ENCODE measurements at regions not wholly inside any gene's neighbourhood (a gene's known extent, or its start where the extent isn't known, plus 50 kb on each side); places are given as distances from the start of the nearest gene placed in this dataset.
"Not testable (repeated sequence)": the region's sequence is repeated elsewhere in the genome, so short reads cannot be mapped to it uniquely, and the experiment has no call there.

DNA sequence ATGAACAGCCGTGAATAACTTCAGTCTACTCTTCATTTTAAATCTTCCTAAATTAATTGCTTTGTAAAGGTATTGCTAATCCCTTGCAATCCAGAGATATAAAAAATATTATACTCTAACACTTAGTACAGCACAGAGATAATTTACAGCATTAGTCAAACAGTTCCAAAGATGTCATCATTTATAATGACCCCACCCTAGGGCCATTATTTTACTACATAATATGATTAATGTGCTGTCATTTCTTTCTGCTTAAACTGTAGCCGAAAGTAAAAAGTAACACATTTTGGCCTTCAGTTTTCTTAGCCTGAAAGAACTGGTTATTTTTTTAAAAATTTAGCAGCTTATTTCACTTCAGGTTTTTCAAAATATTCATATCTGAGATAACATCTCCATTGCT is 256.3 kb upstream of the RFC3 start:
- no peak for DNase-seq

DNA sequence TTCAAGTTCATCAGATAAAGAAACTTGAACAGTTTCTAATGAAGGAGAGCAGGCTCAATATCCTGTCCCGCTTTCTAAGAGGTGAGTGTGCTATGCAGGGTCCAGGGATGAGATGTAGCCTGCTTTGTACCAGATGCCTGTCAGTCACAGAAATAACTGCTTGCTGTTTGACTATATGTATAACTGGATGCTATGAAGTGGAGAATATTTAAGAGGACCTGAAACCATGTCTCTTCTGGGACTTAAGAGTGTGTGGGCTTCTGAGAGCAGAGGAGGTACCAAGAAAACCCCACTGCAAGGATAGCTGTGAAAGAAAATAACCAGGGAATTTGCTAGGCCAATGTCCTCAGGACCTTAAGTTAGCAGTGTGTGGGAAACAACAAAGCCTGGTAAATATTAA is 246.3 kb upstream of the RFC3 start:
- no peak for DNase-seq

DNA sequence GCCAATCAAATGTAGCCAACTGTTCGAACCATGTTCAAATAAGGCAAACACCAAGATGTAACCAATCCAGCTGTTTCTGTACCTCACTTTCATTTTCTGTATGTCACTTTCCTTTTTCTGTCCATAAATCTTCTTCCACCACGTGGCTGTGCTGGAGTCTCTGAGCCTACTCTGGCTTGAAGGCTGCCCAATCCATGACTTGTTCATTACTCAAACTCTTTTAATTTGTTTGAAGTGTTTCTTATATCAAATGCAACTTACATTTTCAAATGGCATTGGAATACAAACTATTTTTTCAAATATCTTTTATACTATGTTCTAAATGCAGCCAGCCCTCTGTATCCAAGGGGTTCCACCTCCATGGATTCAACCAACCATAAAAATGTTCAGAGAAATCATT is 245.6 kb upstream of the RFC3 start:
- not testable (repeated sequence) for DNase-seq

DNA sequence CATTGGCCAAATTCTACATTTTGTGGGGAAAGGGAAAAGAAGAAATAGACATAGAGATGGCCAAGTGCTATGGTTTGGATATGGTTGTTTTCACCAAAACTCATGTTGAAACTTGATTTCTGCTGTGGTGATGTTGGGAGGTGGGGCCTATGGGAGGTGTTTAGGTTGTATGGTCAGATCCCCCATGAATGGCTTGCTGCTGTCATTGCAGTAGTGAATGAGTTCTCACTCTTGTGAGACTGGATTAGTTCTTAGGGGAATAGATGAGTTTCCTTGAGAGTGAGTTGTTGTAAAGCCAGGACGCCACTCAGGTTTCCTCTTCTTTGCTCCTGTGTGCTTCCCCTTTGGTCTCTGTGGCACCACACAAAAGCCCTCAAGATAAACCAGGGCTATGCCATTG is 242.6 kb upstream of the RFC3 start:
- no peak for DNase-seq

DNA sequence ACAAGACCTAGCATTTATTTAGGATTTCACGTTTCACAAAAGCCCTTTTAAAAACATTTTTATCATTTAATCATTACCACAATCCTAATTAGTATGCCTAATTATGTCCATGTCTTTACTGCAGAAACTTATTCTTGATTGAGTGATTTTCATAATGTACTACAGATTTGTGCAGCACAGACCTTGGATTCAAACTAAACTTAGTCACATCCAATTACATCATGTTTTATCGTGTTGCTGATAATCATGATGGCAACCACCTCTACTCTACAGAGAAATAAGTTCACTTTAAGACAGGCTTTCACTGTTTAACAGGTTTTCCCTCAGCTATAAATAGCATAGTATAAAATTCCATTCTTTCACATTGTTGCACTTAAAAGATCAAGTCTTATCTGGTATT is 240.9 kb upstream of the RFC3 start:
- DNase-seq, result no peak

DNA sequence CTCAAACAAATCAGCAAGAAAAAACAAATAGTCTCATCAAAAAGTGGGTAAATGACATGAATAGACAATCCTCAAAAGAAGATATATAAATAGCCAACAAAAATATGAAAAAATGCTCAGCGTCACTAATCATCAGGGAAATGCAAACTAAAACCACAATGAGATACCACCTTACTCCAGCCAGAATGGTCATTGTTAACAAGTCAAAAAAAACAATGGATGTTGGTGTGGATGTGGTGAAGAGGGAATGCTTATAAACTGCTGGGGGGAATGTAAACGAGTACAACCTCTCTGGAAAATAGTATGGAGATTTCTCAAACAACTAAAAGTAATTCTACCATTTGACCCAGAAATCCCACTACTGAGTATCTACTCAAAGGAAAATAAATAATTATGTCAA is 239.2 kb upstream of the RFC3 start:
- DNase-seq, result no peak

DNA sequence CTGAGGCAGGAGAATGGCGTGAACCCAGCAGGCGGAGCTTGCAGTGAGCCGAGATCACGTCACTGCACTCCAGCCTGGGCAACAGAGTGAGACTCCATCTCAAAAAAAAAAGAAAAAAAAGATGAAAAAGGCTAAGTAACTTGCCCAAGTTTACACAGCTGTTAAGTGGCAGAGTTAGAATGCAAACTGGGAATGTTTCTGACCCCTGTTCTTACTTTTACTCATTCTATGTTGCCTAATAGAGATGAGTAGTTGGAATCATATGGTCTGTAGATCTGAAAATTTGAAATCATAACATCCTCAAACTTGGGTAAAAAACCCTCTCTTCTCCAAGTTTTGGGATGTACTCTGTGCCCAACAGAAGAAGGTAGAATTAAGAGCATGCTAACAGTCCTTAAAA is 235.8 kb upstream of the RFC3 start:
- DNase-seq, result no peak

DNA sequence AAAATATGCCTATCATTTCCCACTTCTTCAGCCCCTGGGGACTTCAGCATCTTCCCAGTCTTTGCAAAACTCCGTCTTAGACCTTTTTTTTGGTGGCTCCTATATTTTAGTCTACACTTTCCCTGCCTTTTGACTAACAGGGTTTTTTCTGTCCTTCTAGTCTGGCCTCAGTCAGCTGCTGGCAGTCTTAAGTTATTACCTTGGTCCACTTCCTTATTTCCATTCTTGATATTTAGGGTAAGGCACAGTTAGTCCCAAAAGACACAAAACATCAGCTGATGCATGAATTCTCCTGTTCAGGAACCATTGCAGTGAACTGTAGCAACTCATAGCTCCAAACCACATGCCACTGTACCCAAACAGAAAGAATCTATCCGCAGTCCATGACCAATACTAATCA is 234.6 kb upstream of the RFC3 start:
- no peak for DNase-seq

DNA sequence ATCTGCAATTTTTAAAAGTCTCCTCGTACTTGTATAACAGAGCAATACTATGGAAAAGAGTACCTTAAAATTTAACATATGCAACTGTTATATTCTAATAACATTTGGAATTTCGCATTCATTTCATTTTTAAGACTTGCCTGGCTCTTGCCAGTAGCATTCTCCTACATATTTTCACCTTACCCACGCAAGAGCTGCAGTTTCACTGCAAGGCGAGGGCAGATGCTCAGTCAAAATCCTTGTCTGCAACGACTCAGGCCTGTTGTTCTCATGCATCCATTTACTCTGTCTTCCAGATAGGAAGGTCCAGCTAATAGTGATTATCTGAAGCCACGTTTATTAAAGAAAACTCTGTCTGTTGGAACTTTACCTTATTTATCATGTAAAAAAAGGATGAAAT is 227.0 kb upstream of the RFC3 start:
- no peak for DNase-seq

DNA sequence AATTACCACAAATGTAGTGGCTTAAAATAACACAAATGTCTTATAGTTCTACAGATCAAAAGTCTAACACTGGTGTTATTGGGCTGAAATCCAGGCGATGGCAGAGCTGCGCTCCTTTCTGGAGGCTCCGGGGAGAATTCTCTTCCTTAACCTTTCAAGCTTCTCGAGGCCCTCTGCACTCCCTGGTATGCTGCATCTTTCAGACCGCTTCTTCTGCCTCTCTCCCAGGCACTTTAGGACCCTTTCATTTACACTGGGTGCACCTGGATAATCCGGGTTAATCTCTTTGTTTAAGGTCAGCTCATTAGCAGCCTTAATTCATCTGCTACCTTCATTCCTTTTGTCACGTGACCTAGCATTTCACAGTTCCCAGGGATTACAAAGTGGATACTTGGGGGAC is 211.3 kb upstream of the RFC3 start:
- DNase-seq, result no peak

DNA sequence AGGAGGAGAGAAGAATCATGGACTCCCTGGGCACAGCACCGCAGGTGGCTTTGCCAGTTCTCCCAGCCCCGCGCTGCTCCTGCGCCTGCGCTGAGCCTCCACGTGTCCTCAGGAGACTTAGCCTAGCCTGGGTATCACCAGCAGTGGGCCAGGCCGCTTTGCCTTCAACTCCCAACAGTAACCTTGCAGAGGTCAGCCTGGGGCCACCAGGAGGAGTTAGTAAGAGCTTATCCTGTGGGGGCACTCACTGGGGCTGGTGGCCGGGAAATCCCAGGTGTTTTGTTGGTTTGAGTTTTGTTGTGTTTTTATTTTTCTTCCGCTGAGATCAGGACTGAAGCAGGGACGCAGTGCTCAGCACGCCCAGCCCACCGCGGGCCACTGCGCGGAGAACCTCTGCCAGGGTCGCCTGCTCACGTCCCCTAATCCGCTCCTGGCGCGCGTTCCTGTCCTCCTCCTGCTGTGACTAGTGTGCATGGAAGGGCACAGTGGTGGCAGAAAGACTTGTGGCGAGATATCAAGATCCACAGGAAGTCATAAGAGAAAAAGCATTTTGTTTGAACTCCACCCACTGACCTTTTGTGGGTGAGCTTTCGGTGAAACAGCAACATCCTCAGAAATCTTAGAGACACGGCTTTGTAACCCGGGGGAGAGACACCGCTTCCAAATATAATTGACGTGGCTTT is 207.4 kb upstream of the RFC3 start:
- no peak for DNase-seq

DNA sequence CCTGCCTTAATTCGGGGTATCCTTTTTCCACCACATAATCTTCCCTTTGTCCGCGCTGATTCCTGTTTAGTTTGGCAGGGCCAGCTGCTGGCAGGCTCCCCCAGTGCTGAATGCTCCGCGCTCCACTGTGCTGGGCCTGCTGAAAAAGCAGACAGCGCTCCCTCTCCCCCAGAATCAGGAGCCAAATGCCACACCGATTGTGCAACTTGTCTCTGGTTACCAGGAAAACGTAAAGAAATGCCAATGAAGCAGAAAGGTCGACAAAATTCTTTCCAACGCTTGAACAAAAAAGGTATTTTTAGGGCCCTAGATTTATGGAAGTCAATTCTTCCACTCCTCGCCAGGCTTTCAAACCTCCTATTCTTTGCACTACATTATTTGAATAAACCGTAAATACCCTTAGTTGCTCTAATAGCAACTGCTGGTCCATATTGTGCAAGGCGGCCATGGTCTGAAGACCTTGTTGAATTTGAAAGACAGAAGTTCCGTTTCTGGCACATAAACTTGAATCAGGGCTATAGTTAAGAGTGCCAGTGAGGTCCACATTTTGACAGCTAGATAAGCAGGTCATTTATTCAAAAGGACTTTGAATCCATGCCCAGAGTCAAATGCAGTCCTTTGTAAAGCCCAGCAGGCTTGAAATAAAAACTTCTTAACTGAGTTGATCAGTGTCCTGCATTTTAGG is 206.7 kb upstream of the RFC3 start:
- no peak for DNase-seq

DNA sequence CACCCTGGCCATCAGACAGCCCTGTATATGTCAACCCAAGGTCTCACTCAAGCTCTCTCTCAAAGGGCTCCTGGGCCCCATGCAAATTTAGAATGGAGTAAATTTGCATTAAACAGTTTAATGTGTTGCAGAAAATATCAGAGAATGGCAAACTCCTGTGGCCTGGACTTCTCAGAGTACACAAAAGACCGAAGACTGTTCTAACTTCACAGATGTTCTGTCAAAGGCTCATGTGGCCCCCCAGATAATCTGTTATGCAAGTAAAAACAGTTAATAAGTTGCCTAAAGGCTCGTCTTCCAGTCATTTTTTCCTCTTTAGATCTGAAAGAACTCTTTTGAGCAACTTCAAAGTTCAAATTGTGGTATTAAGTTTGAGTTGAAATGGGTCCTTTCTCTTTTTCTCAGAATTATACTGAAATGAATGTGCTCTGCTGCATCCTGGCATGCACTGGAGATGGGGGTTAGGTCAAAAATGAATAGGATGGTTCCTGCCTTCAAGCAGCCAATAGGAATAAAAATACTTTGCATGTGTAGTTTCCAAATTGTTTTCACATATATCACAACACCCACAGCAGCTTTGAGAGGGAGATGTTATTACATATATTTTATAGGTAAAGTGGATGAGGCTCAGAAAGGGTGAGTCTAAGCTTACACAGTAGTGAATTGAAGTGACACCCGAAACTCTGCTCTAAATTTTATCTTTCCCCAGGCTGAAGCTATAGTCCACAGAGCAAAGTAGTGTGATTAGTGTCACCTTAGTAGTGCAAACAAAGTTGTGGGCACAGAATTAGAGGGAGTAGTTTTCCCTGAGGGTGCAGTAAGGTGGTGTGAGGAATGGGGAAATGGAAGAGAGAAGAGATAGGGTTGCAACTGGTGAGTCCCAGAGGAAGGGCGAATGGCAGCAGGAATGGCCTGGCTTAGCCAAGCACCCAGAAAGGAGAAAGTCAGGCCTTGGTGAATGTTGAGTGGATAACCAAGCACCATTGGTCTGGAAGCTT is 205.0 kb upstream of the RFC3 start:
- DNase-seq, result no peak

DNA sequence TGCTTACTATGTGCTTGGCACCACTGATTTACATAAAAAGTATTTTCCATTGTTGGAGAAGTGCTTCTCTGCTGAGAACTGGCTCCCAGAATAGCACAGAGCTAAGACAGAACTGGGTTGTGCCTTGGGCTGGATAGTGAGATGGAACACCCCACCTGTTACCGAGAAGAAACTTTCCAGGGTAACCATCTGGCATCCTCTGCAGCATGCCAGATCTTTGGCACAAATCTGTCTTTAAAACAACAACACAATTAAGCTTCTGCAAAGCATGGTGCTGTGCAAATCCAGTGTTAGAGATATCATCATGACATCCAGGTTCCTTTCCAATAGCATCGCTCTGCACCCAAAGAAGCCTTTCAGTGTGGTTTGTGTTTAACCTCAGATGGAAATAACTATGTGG is 202.5 kb upstream of the RFC3 start:
- no peak for DNase-seq

DNA sequence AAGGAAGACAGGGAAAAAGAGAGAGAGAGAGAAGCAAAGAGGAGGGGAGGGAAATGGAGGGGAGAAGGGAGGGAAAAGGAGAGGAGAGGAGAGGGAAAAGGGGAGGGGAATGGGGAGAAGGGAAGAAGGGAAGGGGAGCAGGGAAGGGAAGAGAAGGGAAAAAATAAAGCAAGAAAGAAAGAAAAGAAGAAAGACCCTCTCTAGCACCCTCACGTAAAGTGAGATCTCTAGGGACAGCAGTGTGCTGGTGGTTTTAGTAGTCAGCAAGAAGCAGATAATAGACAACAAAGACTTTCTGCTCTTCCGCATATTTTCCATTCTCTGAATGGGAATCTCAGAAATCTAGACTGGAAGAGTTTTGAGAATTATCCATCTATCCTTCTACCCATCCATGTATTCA is 201.8 kb upstream of the RFC3 start:
- no peak for DNase-seq

DNA sequence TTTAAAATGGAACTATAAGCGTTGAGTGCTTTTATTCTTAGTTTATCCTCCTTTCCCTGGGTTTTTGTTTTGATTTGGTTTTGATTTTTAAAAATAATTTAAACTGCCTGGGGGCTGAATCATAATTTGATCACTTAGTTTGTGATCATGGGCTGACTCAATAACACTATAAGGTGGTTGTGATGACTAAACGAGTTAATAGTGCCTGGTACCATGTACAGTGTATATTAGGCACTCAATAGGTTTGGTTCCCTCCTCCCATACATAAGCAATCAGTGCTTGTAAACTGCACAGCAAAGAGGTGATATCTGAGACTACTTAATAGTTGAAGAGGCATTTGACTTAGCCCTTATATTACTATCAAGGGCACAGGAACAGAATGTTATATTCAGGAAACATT is 200.9 kb upstream of the RFC3 start:
- DNase-seq, result no peak

DNA sequence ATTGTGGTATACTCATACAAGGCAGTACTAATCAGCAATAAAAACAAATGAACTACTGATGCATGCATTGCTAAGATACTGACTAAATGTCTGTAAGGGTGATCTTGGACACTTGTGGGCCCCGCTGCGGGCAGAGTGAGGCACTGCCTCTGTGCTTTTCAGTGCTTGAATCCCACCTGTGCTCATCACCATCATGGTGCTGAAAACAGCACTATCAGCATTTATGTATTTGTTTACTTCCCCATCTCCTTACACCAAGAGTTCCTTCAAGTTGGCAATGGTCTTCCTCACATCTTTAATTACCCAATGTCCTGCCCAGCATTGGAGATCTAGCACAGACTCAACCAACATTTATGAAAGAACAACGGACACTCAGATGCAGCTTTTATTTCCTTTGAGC is 193.7 kb upstream of the RFC3 start:
- DNase-seq, result no peak

DNA sequence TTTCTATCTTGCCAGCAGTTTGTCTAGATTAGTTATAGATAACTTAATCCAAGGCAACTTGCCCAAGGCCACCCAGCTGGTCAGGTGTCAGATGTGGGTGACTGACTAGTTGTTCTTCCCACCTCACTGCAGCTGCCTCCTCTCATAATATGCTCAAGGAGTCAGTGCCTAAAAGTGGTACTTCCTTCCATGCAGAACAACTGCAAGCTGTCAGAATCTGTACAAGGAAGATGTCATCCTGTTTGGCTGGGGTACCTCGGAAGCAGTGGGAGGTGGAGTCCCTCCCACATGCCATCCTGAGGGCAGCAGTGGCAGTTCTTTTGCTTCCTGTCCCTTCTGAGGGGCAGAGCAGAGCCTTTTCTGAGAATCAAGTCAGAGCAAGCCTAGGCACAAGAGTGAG is 193.2 kb upstream of the RFC3 start:
- no peak for DNase-seq

DNA sequence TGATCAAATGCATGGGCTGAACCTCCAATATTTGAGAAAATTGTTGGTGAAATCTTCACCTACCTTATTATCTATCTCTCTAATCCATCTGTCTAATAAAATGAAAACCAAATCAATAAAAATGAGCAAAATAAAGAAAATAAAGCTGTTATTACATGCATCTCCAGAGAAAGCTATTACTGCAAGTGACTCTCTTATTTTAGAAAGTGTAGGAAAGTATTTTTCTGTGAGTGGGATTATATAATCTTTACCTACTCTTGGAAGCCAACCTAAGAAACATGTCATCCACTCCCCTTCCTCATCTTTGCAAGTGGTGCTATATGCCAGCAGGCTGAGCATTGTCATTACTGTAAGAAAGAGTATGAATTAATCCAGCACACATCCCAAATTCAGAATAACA is 191.5 kb upstream of the RFC3 start:
- DNase-seq, result no peak

DNA sequence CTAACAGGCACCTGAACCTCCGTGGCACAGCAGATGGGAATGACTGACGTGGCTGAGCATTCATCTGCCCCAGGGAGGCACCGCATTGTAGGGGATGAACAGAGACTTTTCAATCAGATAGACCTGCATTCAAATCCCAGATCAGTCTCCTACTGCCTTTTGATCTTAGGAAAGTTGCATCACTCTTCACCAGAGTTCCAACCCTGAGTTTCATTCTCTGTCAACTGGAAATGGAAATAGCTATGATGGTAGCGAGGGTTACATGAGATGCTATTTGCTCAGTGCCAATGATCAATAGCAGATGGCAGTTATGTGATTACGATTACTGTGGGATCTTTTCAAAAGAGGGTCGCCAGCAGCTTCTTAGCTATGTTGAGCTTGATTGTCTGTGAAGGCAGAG is 189.3 kb upstream of the RFC3 start:
- DNase-seq, result no peak

DNA sequence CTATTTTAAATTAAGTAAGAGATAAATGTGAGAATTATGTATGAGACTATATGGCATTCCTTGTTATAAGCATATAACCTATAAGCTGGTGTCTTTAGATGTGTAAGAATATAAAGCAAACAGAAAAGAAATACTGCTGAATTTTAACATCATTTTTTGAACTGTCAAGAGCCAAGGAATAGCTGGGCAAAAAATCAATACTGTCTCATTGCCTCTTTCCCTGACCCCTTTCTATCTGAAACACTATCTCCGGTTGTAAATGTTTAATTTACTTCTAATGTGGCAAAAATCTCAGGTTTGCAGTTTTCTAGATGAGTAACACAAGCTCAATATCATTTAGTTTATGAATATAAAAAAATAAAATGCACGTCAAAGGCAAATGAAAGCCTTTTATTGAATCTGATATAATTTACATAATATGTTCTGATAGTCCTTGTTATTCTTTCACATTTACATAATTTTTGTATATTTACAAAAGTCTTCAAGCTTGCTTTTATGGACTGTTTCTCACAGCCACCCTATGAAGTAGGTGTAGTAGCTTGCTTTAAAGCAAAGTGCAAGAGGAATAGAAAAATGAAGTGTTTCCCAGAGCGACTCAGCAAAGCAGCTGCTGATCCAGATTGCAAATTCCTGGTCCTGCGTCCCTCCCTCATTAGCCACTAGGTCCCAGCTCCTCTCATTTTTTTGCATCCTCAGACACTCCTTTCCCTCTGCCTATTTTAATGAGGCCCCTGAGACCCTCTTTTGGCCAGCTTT is 188.2 kb upstream of the RFC3 start:
- no peak for DNase-seq

DNA sequence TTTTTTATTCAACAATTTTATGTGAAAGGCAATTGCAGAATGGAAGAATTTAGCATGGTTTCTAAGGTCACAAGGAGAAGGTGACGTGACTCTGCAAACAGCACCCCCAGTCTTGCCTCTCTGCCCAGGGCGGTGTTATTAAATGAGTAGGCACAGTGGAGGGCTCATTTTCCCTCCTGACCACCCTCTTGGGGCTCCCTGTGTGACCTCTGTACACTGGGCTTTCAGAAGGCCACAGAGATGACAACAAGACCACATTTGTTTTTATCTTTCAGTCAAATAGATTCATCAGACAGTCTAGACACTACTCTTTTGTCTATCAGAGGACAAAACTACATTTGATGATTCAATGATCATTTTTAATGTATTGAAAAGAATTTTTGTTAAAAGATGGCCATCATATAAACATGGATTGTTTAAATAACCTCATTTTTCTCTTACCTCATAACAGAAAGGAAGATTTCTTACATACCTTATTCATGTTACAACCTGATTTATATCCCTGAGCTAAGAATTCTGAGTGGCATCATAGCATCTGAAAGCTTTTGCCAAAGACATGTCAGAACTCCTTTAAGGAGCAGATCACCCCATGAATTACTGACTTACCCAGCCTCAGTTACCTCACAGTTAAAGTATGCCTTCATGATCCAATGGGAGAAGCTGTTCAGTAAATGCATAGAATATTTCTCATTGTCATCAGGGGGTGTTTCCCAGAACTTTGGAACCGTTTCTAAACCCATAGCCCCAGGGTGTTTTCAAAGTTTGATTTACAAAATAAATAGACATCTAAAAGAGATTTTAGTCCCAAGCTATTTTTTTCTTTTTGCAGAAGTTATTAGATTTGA is 184.0 kb upstream of the RFC3 start:
- no peak for DNase-seq
